Thymus (tissue), 11 donors: ENCODE measurements at regions not wholly inside any gene's neighbourhood (a gene's known extent, or its start where the extent isn't known, plus 50 kb on each side); places are given as distances from the start of the nearest gene placed in this dataset.
A peak's percentile ranks its signal among the peaks of the same experiment; 100 is the strongest.

Experiments used
- DNase-seq, 9 donors: peaks; one replicate each; pipeline ENCODE4 v3.0.0-alpha.2; 2013; ENCODE audit warnings: low spot score in 9 of 9, low read depth in 6 of 9, missing footprints in 1 of 9
- H3K27ac ChIP-seq, 2 donors: one replicate each; pipeline ENCODE4 v1.5.1; 2013; ENCODE audit warnings: control low read depth in 1 of 2, low read depth in 1 of 2, low read length in 1 of 2, mild to moderate bottlenecking in 1 of 2, moderate library complexity in 1 of 2
- H3K27me3 ChIP-seq, 2 donors: one replicate each; pipeline ENCODE4 v1.5.1; 2013; ENCODE audit warnings: low read length in 1 of 2; ENCODE audit not compliant: control insufficient read depth in 2 of 2, insufficient read depth in 1 of 2
- H3K36me3 ChIP-seq, 2 donors: one replicate each; pipeline ENCODE4 v1.5.1; 2013; ENCODE audit warnings: low read length in 1 of 2, mild to moderate bottlenecking in 1 of 2, moderate library complexity in 1 of 2; ENCODE audit not compliant: control insufficient read depth in 2 of 2, insufficient read depth in 2 of 2
- H3K4me1 ChIP-seq, 2 donors: one replicate each; pipeline ENCODE4 v1.5.1; 2013; ENCODE audit warnings: low read length in 2 of 2; ENCODE audit not compliant: control insufficient read depth in 2 of 2, insufficient read depth in 2 of 2
- H3K4me3 ChIP-seq, 2 donors: one replicate each; pipeline ENCODE4 v1.5.1; 2013; ENCODE audit warnings: low read length in 2 of 2, control low read depth in 1 of 2, mild to moderate bottlenecking in 1 of 2
- H3K9me3 ChIP-seq, 2 donors: one replicate each; pipeline ENCODE4 v1.5.1; 2013; ENCODE audit warnings: low read length in 1 of 2, mild to moderate bottlenecking in 1 of 2; ENCODE audit not compliant: control insufficient read depth in 2 of 2, insufficient read depth in 1 of 2
- WGBS: extraction: QIAGEN DNeasy Blood & Tissue Kit; methylation state at CpG from one replicate; pipeline ENCODE4 v1.1.7; 2013; 5-methylcytosine and 5-hydroxymethylcytosine counted together
- donor health status: healthy.

DNA sequence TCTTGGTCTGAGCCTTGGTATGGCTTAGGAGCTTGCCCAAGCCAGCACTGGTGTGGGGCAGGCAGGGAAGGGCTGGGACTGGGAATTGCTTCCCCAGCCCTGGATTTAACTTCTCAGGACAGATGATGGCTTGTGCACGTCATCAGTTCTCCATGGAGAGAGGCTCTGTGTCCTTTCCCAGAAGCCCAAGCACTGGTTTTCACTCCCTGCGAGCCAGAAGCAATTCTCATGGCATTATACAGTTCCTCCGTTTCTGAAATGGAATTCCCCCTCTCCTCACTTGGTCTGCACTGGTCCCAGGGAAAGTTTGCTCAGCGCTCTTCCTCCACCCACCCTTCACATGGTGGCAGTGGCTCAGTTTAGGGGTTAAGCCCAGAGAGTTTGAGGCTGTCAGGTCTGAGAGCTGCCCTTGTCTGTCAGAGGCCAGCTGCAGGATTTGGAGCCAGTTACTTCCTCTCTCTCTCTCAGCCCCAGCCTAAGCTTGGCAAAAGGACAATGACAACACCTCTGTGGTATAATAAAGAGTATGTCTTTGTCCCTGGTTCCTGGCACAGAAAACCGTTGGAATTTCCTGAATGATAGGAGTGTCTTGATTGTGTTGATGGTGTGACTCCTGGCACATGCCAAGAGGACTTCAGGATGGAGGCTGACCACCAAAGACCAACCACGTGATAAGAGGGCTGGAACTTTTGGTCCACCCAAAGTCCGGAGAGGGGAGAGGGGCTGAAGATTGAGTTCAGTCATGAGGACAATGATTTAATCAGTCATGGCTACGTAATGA is 219.6 kb upstream of the TNRC6C start:
- DNase-seq = no peak
- no peak overlapping the region for H3K27ac ChIP-seq
- WGBS = 82% methylated on average over 8 of the region's 8 CpGs

DNA sequence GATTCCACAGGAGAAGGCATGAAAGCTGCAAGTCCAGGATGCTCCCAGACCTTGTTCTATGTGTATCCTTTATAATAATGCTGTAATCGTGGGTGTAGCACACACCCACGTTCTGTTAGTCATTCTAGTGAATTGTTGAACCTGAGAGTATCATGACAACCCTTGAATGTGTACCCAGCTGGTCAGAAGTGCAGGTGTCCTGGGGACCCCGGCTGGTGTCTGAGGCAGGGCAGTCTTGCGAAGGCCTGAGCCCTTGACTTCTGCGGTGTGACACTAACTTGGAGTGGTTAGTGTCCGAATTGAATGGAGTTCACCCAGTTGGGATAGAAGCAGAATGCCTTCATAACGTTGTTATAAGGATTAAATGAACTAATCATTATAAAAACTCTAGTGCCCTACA is 218.0 kb upstream of the TNRC6C start:
- WGBS = 98% methylated on average over 7 of the region's 7 CpGs
- no peak for DNase-seq
- H3K4me1 ChIP-seq = peaks cover 0 to 8% of the 10 kb centered on the region in 2 donors
- H3K27ac ChIP-seq = no peak overlapping the region
- no peaks in the 10 kb centered on the region for H3K36me3 ChIP-seq
- H3K4me3 ChIP-seq = no peak overlapping the region
- peaks cover 0 to 16% of the 10 kb centered on the region in 2 donors for H3K9me3 ChIP-seq
- H3K27me3 ChIP-seq = peaks cover 0 to 24% of the 10 kb centered on the region in 2 donors

More for the DNA sequence above, 219.6 kb upstream of the TNRC6C start:
- H3K36me3 ChIP-seq = no peaks in the 10 kb centered on the region
- H3K27me3 ChIP-seq = peaks cover 0 to 39% of the 10 kb centered on the region in 2 donors
- no peak overlapping the region for H3K4me3 ChIP-seq
- peaks cover 0 to 14% of the 10 kb centered on the region in 2 donors for H3K9me3 ChIP-seq
- H3K4me1 ChIP-seq = peaks cover 0 to 15% of the 10 kb centered on the region in 2 donors

- Histone ChIP-seq H3K4me3 (no peak overlapping the region), H3K27ac (no peak overlapping the region), H3K36me3 (no peaks in the 10 kb centered on the region), H3K4me1 (peaks cover 0 to 6% of the 10 kb centered on the region in 2 donors), H3K27me3 (peaks cover 0 to 21% of the 10 kb centered on the region in 2 donors), H3K9me3 (peaks cover 0 to 16% of the 10 kb centered on the region in 2 donors)
- 60% methylated on average over 8 of the region's 8 CpGs for WGBS
- DNase-seq = peak in 2 of 9 donors; percentile 16 to 19
These were observed 217.4 kb upstream of the TNRC6C start for GRCh38 chr17:77741109-77741508.

- Histone ChIP-seq H3K27me3 (peaks cover 0 to 9% of the 10 kb centered on the region in 2 donors), H3K9me3 (peaks cover 0 to 16% of the 10 kb centered on the region in 2 donors), H3K4me1 (peaks cover 0 to 4% of the 10 kb centered on the region in 2 donors), H3K4me3 (no peak overlapping the region), H3K36me3 (no peaks in the 10 kb centered on the region), H3K27ac (no peak overlapping the region)
- 93% methylated on average over 8 of the region's 8 CpGs for WGBS
- no peak for DNase-seq
These were observed 215.9 kb upstream of the TNRC6C start for GRCh38 chr17:77742579-77742978.

DNA sequence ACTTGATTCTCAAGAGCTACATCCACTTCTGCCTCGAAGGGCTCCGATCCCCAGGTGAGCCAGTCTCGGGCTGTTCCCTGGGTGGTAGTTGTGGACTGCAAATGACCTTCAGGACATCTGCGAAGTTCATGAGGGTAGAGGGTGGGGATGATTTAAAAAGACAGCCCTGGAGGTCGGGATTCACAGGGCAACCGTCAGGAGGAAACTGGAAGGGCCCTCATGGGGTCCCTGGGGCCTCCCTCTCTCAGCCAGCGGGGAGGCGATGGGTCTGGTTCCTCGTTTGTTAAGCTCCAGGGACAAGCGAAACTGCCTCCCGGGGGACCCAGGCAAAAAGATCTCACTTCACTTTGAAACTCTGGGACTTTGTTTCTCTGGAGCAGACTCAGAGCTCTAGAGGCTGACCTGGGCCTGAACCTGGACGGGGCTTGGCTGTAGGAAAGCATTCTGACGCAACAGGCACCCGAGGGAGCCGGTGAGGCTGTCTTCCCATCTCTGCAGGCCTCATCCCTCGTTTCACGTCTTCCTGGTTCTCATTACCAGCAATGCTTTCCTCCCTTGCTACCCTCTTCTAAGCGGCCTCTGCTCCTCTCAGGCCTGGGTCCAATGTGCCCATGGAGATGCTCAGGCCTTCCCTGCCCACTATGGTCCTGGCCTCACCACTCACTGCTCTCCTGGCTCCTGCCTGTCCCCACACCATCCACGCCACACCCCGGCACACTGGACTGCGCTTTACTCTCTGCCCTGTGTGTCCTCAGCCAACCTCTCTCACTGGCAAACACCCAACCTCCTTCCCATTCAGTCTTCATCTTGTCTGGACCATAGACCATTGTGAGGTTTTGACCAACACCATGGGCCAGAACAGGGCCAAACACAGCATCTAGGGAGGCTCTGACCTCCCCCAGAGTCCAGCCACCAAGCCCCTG is 214.2 kb upstream of the TNRC6C start:
- 95% methylated on average over 21 of the region's 21 CpGs for WGBS
- Histone ChIP-seq H3K4me1 (no peaks in the 10 kb centered on the region), H3K27me3 (peaks cover 0 to 4% of the 10 kb centered on the region in 2 donors), H3K9me3 (peaks cover 0 to 16% of the 10 kb centered on the region in 2 donors), H3K4me3 (no peak overlapping the region), H3K36me3 (no peaks in the 10 kb centered on the region), H3K27ac (no peak overlapping the region)
- no peak for DNase-seq

DNA sequence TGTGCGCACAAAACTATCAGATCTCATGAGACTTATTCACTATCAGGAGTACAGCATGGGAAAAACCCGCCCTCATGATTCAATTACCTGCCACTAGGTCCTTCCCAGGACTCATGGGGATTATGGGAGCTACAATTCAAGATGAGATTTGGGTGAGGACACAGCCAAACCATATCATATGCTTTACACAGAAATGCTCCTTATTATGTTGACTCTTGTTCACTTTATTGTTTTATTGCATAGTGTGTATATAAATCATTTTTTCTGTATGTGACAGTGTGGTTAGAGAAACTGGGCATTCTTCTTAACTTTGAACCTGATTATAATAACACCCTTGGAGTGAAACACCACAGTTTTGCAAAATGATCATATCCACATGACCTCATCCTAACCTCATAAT is 212.8 kb upstream of the TNRC6C start:
- 97% methylated on average over 2 of the region's 2 CpGs for WGBS
- H3K4me3 ChIP-seq = no peak overlapping the region

DNA sequence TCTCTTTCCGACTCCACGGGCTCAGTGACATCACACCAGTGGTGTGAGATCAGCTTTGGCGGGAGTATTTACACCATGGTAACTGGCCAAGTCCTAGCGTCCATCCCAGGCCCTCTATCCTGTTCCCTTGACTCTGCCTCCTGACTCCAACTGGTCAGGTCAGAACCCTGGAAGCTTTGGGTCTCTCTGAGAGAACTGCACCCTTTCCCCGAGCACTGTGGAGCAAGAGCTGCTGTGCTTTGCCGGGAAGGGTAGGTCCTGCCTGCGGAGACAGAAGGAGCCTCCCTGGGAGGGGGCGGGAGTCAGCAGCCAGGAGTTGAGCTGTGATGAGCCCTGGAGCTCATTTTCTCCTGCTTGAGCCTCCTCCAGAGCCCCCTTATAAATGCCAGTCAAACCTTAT is 212.1 kb upstream of the TNRC6C start:
- WGBS = 98% methylated on average over 8 of the region's 8 CpGs
- H3K36me3 ChIP-seq = no peaks in the 10 kb centered on the region
- H3K27ac ChIP-seq = no peak overlapping the region
- H3K9me3 ChIP-seq = peaks cover 0 to 12% of the 10 kb centered on the region in 2 donors
- no peak for DNase-seq
- H3K4me1 ChIP-seq = no peaks in the 10 kb centered on the region
- no peak overlapping the region for H3K4me3 ChIP-seq
- H3K27me3 ChIP-seq = peaks cover 0 to 6% of the 10 kb centered on the region in 2 donors

More for the DNA sequence above, 212.8 kb upstream of the TNRC6C start:
- no peak overlapping the region for H3K27ac ChIP-seq
- no peaks in the 10 kb centered on the region for H3K36me3 ChIP-seq
- peaks cover 0 to 6% of the 10 kb centered on the region in 2 donors for H3K27me3 ChIP-seq
- no peak for DNase-seq
- H3K9me3 ChIP-seq = peaks cover 0 to 16% of the 10 kb centered on the region in 2 donors
- H3K4me1 ChIP-seq = no peaks in the 10 kb centered on the region

DNA sequence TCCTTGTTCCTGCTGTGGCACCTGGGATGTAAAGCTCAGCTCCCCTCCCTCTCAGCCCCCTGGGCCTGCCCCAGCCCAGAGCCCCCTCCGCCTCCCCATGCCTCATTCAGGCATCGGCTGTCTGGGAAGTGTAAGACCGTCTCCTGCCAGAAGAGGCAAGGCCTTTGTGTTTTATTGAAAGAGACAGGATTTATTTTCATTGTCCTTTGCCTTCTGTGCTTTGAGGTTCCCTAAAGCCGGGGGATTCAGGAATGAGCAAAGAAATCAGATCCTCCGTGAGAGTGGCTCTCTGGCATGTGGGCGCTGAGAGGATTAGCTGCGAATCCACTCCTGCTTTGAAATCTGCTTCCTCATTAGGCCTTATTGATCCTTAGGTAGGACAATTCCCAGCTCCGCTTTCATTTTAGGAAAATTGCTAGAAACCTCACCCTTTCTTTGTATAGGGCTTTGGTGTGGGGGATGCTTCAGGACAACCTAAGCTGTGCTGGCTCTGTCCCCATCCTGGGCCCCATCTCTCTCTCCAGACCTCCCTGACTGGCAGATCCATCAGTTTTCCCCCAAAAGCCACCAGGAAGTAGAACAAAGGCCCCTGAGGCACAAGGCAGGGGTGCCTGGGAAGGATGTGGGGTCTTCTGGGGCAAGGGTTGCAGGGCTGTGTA is 211.5 kb upstream of the TNRC6C start:
- Histone ChIP-seq H3K36me3 (no peaks in the 10 kb centered on the region), H3K27me3 (peaks cover 0 to 4% of the 10 kb centered on the region in 2 donors), H3K9me3 (peaks cover 0 to 8% of the 10 kb centered on the region in 2 donors), H3K4me1 (no peaks in the 10 kb centered on the region), H3K27ac (no peak overlapping the region), H3K4me3 (no peak overlapping the region)
- 96% methylated on average over 8 of the region's 8 CpGs for WGBS
- DNase-seq = no peak
